Neuronal stem cell (in vitro differentiated cells): ENCODE measurements at regions not wholly inside any gene's neighbourhood (a gene's known extent, or its start where the extent isn't known, plus 50 kb on each side); places are given as distances from the start of the nearest gene placed in this dataset.

Experiments used
- DNase-seq: peaks from one replicate; pipeline ENCODE4 v3.0.0-alpha.2; 2013; ENCODE audit warnings: low spot score
- H2AFZ ChIP-seq: one replicate; pipeline ENCODE4 v1.6.1; 2013; ENCODE audit warnings: mild to moderate bottlenecking, low read length, inconsistent platforms
- H2AK5ac ChIP-seq: 2 replicates; pipeline ENCODE4 v1.6.1; 2013; ENCODE audit warnings: low read depth, mild to moderate bottlenecking, inconsistent platforms, low read length, moderate library complexity, mixed read lengths
- H2BK120ac ChIP-seq: 2 replicates; pipeline ENCODE4 v1.6.1; 2013; ENCODE audit warnings: low read depth, mild to moderate bottlenecking, inconsistent platforms, low read length, moderate library complexity, mixed read lengths
- H2BK12ac ChIP-seq: one replicate; pipeline ENCODE4 v1.6.1; 2013; ENCODE audit warnings: low read length, inconsistent platforms
- H2BK15ac ChIP-seq: 2 replicates; pipeline ENCODE4 v1.6.1; 2013; ENCODE audit warnings: mild to moderate bottlenecking, low read length, inconsistent platforms, mixed read lengths
- H2BK5ac ChIP-seq: one replicate; pipeline ENCODE4 v1.6.1; 2013; ENCODE audit warnings: inconsistent platforms, mild to moderate bottlenecking, low read length, moderate library complexity
- H3K14ac ChIP-seq: one replicate; pipeline ENCODE4 v1.6.1; 2013; ENCODE audit warnings: low read length, inconsistent platforms
- H3K18ac ChIP-seq: 2 replicates; pipeline ENCODE4 v1.6.1; 2013; ENCODE audit warnings: low read length, inconsistent platforms
- H3K23ac ChIP-seq: 2 replicates; pipeline ENCODE4 v1.6.1; 2013; ENCODE audit warnings: low read depth, mild to moderate bottlenecking, mixed read lengths, low read length, inconsistent platforms; ENCODE audit not compliant: poor library complexity
- H3K27ac ChIP-seq: replicated peaks from 3 replicates; pipeline ENCODE4 v1.5.1; 2013; ENCODE audit warnings: low read length, inconsistent platforms
- H3K27me3 ChIP-seq, 3 experiments: 2 replicates each; pipeline ENCODE4 v1.6.1; 2013; ENCODE audit warnings: low read length in 3 of 3, mild to moderate bottlenecking in 2 of 3, inconsistent platforms in 1 of 3, low read depth in 1 of 3, mixed read lengths in 1 of 3, moderate library complexity in 1 of 3; ENCODE audit not compliant: control insufficient read depth in 3 of 3, insufficient read depth in 3 of 3
- H3K36me3 ChIP-seq, 2 donors: replicated peaks in 1 of 2; 2 replicates each; pipeline ENCODE4 v1.6.1; 2013; ENCODE audit warnings: low read length in 2 of 2; ENCODE audit not compliant: control insufficient read depth in 2 of 2, insufficient read depth in 2 of 2
- H3K4ac ChIP-seq: 2 replicates; pipeline ENCODE4 v1.6.1; 2013; ENCODE audit warnings: inconsistent platforms, mild to moderate bottlenecking, low read length, moderate library complexity
- H3K4me1 ChIP-seq, 2 donors: 1 replicate in 1 of 2; 2 replicates in 1 of 2; pipeline ENCODE4 v1.6.1; 2013; ENCODE audit warnings: low read length in 2 of 2, low read depth in 1 of 2; ENCODE audit not compliant: control insufficient read depth in 2 of 2, insufficient read depth in 1 of 2
- H3K4me2 ChIP-seq: one replicate; pipeline ENCODE4 v1.6.1; 2013; ENCODE audit warnings: mild to moderate bottlenecking, low read length, inconsistent platforms; ENCODE audit not compliant: insufficient read depth, poor library complexity, severe bottlenecking
- H3K4me3 ChIP-seq, 2 donors: 2 replicates each; pipeline ENCODE4 v1.5.1; 2013; ENCODE audit warnings: low read length in 2 of 2, mild to moderate bottlenecking in 2 of 2, inconsistent platforms in 1 of 2, moderate library complexity in 1 of 2
- H3K79me1 ChIP-seq: one replicate; pipeline ENCODE4 v1.6.1; 2013; ENCODE audit warnings: low read depth, mild to moderate bottlenecking, inconsistent platforms, low read length, moderate library complexity
- H3K9ac ChIP-seq: one replicate; pipeline ENCODE4 v1.6.1; 2013; ENCODE audit warnings: mild to moderate bottlenecking, low read depth, low read length, inconsistent platforms; ENCODE audit not compliant: poor library complexity
- H3K9me3 ChIP-seq, 2 donors: replicated peaks in 1 of 2; 2 replicates each; pipeline versions ENCODE3 to v1.6.1; 2013; ENCODE audit warnings: low read length in 2 of 2, mild to moderate bottlenecking in 2 of 2, inconsistent platforms in 1 of 2, low read depth in 1 of 2, mixed read lengths in 1 of 2, moderate library complexity in 1 of 2; ENCODE audit not compliant: control insufficient read depth in 2 of 2, insufficient read depth in 1 of 2
- H4K8ac ChIP-seq: one replicate; pipeline ENCODE4 v1.6.1; 2013; ENCODE audit warnings: low read depth, mild to moderate bottlenecking, inconsistent platforms, low read length, moderate library complexity
- H4K91ac ChIP-seq: one replicate; pipeline ENCODE4 v1.6.1; 2013; ENCODE audit warnings: low read length, low read depth, mild to moderate bottlenecking, inconsistent platforms; ENCODE audit not compliant: poor library complexity
- WGBS, 2 donors: extraction: QIAGEN DNeasy Blood & Tissue Kit; methylation state at CpG; one replicate each; pipeline ENCODE4 v1.1.7; 2013; ENCODE audit warnings: missing lambda C conversion rate in 2 of 2, mixed read lengths in 1 of 2; ENCODE audit not compliant: insufficient read length in 2 of 2, insufficient replicate concordance in 1 of 2; ENCODE audit errors: extremely low coverage in 2 of 2; 5-methylcytosine and 5-hydroxymethylcytosine counted together

DNA sequence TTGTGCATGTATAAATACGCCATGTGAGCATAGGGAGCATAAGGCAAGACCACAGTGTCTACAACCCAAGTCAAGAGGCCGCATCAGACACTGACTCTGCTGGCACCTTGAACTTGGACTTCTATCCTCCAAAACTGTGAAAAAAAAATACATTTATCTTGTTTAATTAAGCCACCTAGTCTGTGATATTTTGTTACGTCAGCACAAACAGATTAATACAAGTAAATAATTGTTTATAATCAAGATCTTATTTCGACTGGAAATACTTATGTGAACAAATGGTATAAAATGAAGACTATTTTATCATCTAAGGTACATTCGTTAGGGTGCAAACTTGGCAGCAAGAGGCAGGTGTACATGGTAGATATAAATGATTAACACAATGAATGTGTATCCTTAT is 599.3 kb upstream of the LRRC4C start:
- Histone ChIP-seq H3K27ac (no peak overlapping the region), H2BK5ac (no peak overlapping the region), H3K23ac (no peak overlapping the region), H2AK5ac (no peak overlapping the region), H3K9ac (no peak overlapping the region), H3K4me2 (no peak overlapping the region), H3K14ac (no peak overlapping the region), H3K4ac (no peak overlapping the region), H2BK15ac (no peak overlapping the region), H2AFZ (no peak overlapping the region), H3K4me1 (peaks cover 0 to under 1% of the 10 kb centered on the region in 2 donors), H3K4me3 (no peak overlapping the region), H2BK12ac (no peak overlapping the region), H3K79me1 (no peaks in the 10 kb centered on the region), H4K91ac (no peak overlapping the region), H3K9me3 (no peaks in the 10 kb centered on the region), H3K36me3 (no peaks in the 10 kb centered on the region), H2BK120ac (no peak overlapping the region), H3K18ac (no peak overlapping the region), H3K27me3 (no peaks in the 10 kb centered on the region), H4K8ac (no peak overlapping the region)
- no CpG with 5 or more reads among the region's 5 CpGs for WGBS, 2 donors
- DNase-seq, result no peak

DNA sequence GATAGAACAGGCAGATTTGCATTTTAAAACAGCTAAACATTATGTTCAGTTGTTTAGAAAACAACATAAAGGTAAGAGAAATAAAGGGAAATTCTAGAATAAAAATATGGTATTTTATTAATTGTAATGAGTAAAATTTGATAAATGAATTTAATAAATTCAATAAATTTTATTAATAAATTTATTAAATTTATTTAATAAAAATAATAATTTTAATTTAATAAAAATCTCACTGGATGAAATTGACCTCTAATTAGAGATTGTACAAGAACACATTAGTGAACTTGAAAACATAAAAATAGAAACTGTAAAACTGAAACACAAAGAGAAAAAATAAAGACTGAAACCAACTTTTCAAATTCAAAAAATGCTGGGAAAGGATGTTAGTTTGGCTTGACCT is 605.7 kb upstream of the LRRC4C start:
- Histone ChIP-seq H3K27me3 (no peaks in the 10 kb centered on the region), H4K8ac (no peak overlapping the region), H2BK120ac (no peak overlapping the region), H3K27ac (no peak overlapping the region), H3K79me1 (no peaks in the 10 kb centered on the region), H2BK5ac (no peak overlapping the region), H3K14ac (no peak overlapping the region), H3K9me3 (peaks cover 0 to 2% of the 10 kb centered on the region in 2 donors), H3K4ac (no peak overlapping the region), H3K4me3 (no peak overlapping the region), H3K4me1 (peaks cover 0 to 2% of the 10 kb centered on the region in 2 donors), H3K23ac (no peak overlapping the region), H2BK12ac (no peak overlapping the region), H3K4me2 (no peak overlapping the region), H3K9ac (no peak overlapping the region), H3K36me3 (no peaks in the 10 kb centered on the region), H4K91ac (no peak overlapping the region), H2AK5ac (no peak overlapping the region), H2AFZ (no peak overlapping the region), H2BK15ac (no peak overlapping the region), H3K18ac (no peak overlapping the region)
- no peak for DNase-seq

DNA sequence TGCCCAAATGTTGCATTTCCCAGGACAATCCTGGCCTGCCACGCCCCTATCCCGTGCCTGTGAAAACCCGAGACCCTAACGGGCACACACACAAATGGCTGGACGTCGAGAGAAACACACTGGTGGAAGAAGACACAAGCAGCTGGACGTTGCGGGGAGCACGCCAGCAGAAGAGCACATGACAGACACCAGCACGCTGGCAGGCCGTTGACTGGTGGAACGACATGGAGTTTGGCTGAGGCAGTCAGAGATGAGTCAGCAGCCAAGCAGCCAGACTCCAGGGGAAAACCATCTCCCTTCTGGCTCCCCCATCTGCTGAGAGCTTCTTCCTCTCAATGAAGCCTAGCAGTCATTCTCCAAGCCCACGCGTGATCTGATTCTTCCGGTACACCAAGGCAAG is 606.7 kb upstream of the LRRC4C start:
- Histone ChIP-seq H3K9me3 (peaks cover 0 to 2% of the 10 kb centered on the region in 2 donors), H2BK5ac (no peak overlapping the region), H3K4ac (no peak overlapping the region), H3K4me1 (peaks cover 0 to 2% of the 10 kb centered on the region in 2 donors), H4K8ac (no peak overlapping the region), H2AK5ac (peak overlapping the region; percentile 13), H3K79me1 (no peaks in the 10 kb centered on the region), H2BK15ac (no peak overlapping the region), H4K91ac (no peak overlapping the region), H3K27me3 (no peaks in the 10 kb centered on the region), H2BK12ac (no peak overlapping the region), H2BK120ac (no peak overlapping the region), H3K9ac (peak overlapping the region; percentile 12), H2AFZ (no peak overlapping the region), H3K14ac (no peak overlapping the region), H3K4me3 (peak overlapping the region in 1 of 2 donors; percentile 12), H3K27ac (no peak overlapping the region), H3K23ac (peak overlapping the region; percentile 17), H3K18ac (peak overlapping the region; percentile 15), H3K36me3 (no peaks in the 10 kb centered on the region), H3K4me2 (no peak overlapping the region)
- DNase-seq, result no peak
- WGBS, 2 donors, result no CpG with 5 or more reads among the region's 15 CpGs

DNA sequence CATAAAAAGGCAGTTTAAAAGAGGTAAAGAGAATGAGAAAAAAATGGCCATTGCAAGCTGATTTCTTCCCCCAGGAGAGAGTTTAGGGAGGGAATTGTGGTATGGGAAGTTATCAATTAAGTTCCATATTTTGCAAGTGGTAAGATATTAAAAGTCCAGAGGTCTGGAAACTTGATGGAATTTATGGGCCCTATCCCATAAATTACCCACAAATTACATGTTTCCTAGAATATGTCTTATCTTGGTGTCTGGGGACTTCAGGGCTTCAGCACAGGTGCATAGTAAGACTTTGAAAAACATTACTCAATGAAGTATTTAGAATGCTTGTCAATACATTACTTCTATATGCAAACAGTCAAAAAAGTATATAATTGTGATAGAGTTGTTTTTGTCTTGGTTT is 614.9 kb upstream of the LRRC4C start:
- Histone ChIP-seq H2BK12ac (no peak overlapping the region), H3K27ac (no peak overlapping the region), H3K9me3 (no peaks in the 10 kb centered on the region), H3K4ac (no peak overlapping the region), H3K9ac (no peak overlapping the region), H4K8ac (no peak overlapping the region), H3K23ac (no peak overlapping the region), H2BK120ac (no peak overlapping the region), H2BK15ac (no peak overlapping the region), H2AK5ac (no peak overlapping the region), H3K27me3 (no peaks in the 10 kb centered on the region), H2BK5ac (no peak overlapping the region), H3K79me1 (no peaks in the 10 kb centered on the region), H3K36me3 (no peaks in the 10 kb centered on the region), H3K18ac (no peak overlapping the region), H3K4me2 (no peak overlapping the region), H4K91ac (no peak overlapping the region), H3K4me3 (no peak overlapping the region), H3K14ac (no peak overlapping the region), H2AFZ (no peak overlapping the region), H3K4me1 (no peaks in the 10 kb centered on the region)
- no peak for DNase-seq
